COR-L47 (cell line): ENCODE measurements at regions not wholly inside any gene's neighbourhood (a gene's known extent, or its start where the extent isn't known, plus 50 kb on each side); places are given as distances from the start of the nearest gene placed in this dataset.

Source experiments
- DNase-seq: peaks from one replicate; lab custom pipeline; 2025; lab: John Stamatoyannopoulos, UW

DNA sequence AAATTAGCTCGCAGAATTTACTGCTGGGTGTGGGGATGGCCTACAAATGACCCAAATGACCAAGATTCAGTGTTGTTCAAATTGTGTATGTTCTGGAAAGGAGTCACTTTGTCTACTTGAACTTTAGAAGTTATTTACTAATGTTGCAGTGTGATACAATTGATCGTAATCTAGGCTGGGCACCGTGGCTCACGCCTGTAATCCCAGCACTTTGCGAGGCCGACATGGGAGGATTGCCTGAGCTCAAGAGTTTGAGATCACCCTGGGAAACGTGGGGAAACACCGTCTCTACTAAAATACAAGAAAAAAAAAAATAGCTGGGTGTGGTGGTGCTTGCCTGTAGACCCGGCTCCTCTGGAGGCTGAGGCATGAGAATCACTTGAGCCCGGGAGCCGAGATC, 57.6 kb upstream of the TMPRSS2 start:
- no peak for DNase-seq

DNA sequence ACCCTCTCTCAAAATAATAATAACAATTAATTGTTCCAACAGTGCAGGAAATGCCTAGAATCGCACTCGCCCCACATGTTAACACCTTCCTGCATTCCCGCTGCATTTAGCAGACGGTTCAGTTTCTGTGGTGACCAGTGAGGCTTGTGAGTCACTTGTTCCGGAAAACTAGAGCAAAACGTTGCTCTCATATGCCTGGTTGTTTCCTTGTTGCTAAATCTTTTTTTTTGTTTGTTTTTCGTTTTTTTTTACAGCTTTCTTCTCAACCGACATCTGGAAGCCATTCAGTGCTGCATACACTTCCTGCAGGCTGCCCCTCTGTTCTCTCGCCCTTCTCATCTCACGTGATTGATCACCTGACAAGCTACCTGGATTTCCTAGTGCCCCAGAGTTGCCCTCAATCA, 56.9 kb upstream of the TMPRSS2 start:
- no peak for DNase-seq

DNA sequence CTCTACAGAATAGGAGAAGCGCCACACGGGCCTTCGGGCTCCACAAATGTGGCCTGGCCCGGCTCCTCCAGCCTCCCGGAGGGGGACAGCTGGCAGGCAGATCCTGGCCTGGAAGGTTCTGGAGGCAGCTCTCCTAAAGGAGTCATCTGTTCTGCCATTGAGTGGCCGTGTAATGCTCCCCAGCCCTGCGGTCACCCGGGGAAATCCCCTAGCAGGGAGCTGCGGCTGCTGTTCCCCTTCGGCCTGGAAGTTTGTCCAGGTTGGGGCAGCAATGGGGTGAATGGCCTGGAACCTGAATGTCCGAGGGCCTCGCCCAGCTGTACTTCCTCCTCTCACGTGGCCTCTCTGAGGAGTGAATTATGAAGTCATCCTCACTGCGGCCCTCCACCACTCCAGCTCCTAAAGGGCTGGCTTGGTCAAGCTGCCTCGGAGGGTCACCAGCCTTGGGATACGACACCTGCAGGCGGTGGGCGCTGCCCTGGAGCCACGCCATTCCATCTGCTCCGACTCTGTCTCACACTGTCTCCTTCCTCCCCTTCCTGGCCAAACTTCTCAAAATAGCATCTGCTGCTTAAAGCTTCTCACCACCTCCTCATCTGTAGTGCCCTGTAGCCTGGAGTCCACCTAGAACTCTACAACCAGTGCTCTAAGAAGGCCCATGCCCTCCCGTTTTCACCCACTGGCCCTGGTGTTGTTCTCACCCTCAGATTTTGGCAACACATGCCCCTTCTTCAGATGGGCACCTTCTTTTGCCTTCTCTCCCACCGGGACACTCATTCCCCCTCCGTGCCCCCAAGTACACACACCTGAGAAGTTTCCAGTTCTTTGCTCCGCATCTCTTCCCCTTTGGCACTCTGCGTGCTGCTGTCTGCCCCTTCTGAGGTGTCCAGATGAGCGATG, 54.4 kb upstream of the TMPRSS2 start:
- DNase-seq: no peak

GRCh38 chr21:41561701-41562100, 53.7 kb upstream of the TMPRSS2 start:
- no peak for DNase-seq

GRCh38 chr21:41560661-41561158, 52.8 kb upstream of the TMPRSS2 start:
- no peak for DNase-seq

DNA sequence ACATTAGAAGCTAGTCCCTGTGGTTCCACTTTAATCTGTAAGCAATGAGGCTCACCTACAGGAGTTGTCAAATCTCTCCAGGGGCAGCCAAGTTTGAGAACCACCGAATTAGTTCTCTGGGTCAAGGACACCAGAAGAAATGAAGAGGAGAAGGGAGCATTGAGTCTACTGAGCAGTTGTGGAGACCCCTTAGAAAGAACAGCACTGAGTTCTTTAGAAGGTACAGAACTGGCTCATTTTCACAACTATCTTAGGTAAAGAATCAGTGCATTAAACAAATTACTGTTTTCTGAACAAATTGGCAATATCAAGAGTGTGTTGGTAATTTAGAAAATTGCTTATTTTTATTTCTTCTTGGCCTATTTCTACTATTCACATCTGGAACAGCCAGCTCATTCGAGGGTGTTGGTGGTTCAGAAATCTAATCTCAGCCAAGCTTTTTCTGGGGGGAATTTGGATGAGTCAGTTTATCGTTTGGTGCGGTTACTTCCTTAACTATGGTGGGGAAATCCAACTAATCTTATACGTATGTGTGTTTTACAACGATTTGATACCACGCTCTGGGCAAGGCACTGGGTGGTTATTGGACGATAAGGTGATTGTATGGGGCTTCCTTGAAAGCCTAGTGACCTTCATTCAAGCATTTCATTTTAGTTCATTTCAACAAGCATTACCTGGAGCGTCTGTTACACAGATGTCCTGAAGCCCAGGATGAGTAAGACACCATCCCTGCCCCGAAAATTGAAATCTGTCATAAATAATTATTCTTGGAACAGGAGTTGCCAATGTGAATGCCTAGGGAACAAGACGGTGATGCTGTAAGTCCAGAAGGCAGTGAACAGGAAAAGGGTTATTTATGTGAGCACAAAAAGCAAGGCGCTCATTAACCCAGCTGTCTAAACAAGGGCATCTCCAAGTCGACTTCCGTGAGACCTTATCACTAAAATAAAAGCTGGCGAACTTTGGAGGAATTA, 52.0 kb upstream of the TMPRSS2 start:
- no peak for DNase-seq

DNA sequence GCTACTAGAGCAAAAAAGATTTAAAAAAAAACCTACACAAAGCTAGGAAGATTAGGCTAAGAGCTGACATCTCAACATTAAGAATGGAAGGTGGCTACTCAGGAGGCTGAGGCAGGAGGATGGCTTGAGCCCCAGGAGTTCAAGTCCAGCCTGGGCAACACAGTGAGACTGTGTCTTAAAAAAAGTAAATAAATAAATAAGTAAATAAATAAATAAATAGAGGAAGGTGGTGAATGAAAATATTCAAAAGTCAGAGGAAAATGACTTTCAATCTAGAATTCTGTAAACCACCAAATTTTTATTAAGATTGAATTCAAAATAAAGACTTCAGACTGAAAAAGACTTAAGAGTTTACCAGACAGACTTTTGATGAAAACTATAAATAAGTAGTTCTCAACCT, 50.9 kb upstream of the TMPRSS2 start:
- no peak for DNase-seq

GRCh38 chr21:41557884-41558283, 49.9 kb upstream of the TMPRSS2 start:
- no peak for DNase-seq
